Fibroblast of mammary gland (primary cell): ENCODE measurements at regions not wholly inside any gene's neighbourhood (a gene's known extent, or its start where the extent isn't known, plus 50 kb on each side); places are given as distances from the start of the nearest gene placed in this dataset.

Experiments used
- DNase-seq: peaks from one replicate; pipeline ENCODE4 v3.0.0-alpha.2; 2010; ENCODE audit warnings: low read depth
- H3K4me3 ChIP-seq: 2 replicates; pipeline ENCODE4 v1.5.1; 2011; ENCODE audit warnings: low read depth, mild to moderate bottlenecking, low read length, moderate library complexity; ENCODE audit not compliant: control insufficient read depth
- TF ChIP-seq, protein P1 (sequence below): conservative IDR thresholded peaks from 2 replicates; pipeline ENCODE4 v1.5.1; 2011; ENCODE audit warnings: low read depth, low read length, inconsistent platforms; ENCODE audit not compliant: control insufficient read depth, insufficient read depth

DNA sequence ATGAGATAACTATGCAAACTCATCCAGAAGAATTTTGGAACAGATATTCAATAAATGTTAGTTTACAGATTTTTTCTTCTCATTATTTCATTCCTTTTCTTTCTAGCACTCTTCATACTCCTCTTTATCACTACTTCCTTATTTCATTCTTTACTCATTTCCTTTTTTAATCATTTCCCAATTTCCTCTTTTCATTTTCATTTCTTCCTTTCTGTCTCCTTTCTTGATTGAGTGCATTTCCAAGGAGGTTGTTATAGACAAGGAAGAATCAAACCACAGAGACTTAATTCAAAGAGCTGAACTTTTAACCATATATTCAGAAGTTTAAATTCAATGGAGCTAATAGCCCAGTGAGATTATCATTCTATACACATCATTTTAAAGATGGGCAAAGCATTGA lies 600.7 kb downstream of the ARAP2 start:
- no peak for DNase-seq
- TF ChIP-seq, protein P1, sequence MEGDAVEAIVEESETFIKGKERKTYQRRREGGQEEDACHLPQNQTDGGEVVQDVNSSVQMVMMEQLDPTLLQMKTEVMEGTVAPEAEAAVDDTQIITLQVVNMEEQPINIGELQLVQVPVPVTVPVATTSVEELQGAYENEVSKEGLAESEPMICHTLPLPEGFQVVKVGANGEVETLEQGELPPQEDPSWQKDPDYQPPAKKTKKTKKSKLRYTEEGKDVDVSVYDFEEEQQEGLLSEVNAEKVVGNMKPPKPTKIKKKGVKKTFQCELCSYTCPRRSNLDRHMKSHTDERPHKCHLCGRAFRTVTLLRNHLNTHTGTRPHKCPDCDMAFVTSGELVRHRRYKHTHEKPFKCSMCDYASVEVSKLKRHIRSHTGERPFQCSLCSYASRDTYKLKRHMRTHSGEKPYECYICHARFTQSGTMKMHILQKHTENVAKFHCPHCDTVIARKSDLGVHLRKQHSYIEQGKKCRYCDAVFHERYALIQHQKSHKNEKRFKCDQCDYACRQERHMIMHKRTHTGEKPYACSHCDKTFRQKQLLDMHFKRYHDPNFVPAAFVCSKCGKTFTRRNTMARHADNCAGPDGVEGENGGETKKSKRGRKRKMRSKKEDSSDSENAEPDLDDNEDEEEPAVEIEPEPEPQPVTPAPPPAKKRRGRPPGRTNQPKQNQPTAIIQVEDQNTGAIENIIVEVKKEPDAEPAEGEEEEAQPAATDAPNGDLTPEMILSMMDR = no peak
- no peak overlapping the region for H3K4me3 ChIP-seq

DNA sequence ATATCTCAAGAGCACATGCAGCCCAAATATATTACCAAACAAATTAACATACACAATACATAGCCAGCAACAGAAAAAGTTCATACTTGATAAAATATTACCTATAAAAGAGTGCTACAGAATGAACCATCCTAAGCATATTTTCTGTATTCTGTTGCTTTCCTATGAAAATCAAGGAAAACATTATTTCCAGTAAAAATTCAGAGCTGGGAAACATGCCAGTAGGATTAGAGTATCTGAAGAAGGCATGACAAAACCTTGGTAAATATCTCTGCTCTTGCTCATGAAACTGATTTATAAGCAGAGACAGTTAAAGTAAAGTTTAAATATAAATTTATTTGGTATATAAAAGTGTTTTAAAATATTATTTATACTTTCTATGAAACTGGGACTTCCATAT lies 599.7 kb downstream of the ARAP2 start:
- TF ChIP-seq, protein P1 = no peak
- DNase-seq = no peak
- no peak overlapping the region for H3K4me3 ChIP-seq

DNA sequence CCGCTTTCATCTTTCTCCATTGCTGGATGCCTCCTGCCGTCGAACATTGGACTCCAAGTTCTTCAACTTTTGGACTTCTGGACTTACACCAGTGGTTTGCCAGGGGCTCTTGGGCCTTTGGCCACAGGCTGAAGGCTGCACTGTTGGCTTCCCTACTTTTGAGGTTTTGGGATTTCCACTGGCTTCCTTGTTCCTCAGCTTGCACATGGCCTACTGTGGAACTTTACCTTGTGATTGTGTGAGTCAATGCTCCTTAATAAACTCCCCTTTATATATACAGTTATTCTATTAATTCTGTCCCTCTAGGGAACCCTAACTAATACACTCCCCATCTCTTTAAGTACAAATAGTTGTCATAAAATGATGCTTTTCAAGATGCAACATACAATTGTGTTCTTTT lies 595.3 kb downstream of the ARAP2 start:
- TF ChIP-seq, protein P1 = no peak
- DNase-seq = no peak
- H3K4me3 ChIP-seq = no peak overlapping the region

DNA sequence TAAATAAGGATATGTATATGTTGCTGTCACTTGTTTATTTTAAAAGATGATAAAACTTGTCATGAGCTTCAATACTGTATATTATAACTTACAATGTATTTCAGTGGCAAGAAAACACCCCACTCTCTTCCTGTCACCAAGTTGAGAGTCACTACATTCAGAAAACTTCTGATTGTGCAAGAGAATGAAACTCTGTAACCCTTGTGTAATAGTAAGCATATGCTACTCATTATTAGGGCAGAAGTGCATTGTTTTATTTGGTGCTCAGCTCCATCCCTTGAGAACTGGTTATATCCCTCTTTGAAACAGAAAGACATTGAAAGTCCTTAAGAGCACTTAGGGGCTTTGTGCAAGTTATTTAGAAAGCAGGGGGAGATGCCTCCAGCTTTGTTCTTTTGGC lies 594.5 kb downstream of the ARAP2 start:
- TF ChIP-seq, protein P1 = no peak
- H3K4me3 ChIP-seq = no peak overlapping the region
- DNase-seq = no peak

DNA sequence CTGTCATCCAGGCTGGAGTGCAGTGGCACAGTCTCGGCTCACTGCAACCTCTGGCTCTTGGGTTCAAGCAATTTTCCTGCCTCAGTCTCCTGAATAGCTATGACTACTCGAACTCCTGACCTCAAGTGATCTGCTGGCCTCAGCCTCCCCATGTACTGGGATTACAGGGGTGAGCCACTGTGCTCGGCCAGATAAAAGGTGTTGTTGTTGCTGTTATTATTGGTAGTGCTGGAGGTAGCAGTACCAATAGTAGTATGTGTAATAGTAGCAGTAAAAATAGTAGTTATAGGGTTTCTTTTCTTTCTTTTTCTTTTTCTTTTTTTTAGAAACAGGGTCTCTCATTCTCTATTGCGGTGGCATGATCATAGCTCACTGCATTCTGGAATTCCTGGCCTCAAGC lies 592.1 kb downstream of the ARAP2 start:
- TF ChIP-seq, protein P1 = no peak
- DNase-seq = no peak
- no peak overlapping the region for H3K4me3 ChIP-seq

DNA sequence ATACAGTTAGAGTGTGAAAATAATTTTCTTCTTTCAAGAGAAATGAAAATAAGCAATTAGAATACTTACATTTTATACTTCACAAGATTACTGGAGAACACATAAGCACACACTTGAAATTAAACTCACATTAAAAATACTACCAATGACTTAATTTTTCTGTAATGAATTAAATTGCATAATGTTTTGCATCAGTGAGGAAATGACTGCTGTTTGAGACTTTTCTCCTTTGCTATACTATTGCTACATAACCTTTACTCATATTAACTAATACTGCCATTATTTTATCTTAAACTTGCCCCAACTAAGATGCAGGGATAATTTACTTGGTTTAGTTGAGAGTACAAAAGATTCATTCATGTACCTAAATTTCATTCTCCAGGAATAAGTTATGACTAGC lies 590.9 kb downstream of the ARAP2 start:
- no peak overlapping the region for H3K4me3 ChIP-seq
- DNase-seq = no peak
- TF ChIP-seq, protein P1 = no peak

DNA sequence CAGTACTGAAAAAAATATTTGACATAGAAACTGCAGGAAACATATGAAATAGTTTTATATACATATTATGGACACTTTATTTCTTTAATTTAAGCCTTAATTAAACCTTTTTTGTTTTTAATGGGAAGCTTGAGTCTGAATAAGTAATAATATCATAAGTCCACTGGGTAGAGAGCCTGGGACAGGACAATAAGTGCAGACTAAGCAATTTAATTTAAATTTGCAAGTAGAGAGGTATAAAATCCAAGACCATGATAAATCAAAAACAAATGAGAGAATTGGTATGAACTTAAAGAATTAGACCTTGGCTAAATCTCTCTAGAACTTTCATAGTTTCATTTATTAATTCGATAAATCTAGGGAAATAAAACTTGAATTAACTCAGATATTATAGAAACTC lies 571.2 kb downstream of the ARAP2 start:
- DNase-seq = no peak
- no peak overlapping the region for H3K4me3 ChIP-seq
- TF ChIP-seq, protein P1 = no peak
